DMS 273 treated with DMSO at 0.1 percent for 48 hours (cell line): ENCODE measurements at regions not wholly inside any gene's neighbourhood (a gene's known extent, or its start where the extent isn't known, plus 50 kb on each side); places are given as distances from the start of the nearest gene placed in this dataset.
"Not testable (repeated sequence)": the region's sequence is repeated elsewhere in the genome, so short reads cannot be mapped to it uniquely, and the experiment has no call there.

ENCODE experiments used
- DNase-seq: peaks from one replicate; lab custom pipeline; 2025; lab: John Stamatoyannopoulos, UW

DNA sequence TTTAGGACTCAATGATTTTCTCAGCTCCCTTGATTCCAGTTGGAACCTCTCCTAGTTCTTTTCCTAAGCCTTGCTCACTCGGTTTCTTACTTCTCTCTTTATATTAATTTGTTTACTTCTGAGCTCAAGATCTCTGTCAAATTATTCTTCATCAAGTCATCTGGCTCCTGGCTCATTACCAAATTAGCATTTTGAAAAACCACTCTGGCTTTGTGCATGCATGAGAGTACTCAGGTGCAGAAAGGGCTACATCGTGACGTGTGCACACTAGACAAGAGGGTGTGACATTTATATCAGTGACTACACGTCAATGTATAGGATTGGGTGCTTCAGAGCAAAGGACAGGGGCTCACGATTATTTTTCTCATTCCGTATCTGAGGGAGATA, 645.7 kb upstream of the DPP6 start:
- no peak for DNase-seq

DNA sequence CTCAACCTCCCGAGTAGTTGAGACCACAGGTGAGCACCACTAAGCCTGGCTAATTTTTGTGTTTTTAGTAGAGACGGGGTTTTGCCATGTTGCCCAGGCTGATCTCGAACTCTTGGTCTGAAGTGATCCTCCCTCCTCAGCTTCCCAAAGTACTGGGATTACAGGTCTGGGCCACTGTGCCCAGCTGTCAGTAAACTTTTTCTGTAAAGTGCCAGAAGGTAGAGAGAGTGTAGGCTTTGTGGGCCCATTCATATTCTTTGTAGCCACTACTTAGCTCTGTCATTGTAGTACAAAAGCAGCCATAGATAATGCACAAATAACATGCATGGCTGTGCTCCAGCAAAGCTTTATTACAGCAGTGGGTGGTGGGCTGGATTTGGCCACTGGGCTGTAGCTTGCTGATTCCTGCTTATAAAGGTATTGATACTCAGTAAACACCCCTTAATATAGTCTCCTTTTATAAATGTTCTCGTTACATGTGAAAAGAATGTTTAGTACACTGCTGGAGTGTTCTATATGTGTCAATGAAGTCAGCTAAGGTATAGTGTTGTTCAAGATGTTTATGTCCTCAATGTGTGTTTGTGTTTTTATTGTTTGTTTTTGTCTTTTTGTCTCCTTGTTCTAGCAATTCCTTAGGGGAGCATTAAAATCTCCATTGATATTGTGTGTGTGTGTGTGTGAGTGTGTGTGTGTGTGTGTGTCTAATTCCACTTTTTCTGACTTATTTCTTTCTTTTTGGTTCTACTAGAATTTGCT, 644.7 kb upstream of the DPP6 start:
- DNase-seq, result no peak

DNA sequence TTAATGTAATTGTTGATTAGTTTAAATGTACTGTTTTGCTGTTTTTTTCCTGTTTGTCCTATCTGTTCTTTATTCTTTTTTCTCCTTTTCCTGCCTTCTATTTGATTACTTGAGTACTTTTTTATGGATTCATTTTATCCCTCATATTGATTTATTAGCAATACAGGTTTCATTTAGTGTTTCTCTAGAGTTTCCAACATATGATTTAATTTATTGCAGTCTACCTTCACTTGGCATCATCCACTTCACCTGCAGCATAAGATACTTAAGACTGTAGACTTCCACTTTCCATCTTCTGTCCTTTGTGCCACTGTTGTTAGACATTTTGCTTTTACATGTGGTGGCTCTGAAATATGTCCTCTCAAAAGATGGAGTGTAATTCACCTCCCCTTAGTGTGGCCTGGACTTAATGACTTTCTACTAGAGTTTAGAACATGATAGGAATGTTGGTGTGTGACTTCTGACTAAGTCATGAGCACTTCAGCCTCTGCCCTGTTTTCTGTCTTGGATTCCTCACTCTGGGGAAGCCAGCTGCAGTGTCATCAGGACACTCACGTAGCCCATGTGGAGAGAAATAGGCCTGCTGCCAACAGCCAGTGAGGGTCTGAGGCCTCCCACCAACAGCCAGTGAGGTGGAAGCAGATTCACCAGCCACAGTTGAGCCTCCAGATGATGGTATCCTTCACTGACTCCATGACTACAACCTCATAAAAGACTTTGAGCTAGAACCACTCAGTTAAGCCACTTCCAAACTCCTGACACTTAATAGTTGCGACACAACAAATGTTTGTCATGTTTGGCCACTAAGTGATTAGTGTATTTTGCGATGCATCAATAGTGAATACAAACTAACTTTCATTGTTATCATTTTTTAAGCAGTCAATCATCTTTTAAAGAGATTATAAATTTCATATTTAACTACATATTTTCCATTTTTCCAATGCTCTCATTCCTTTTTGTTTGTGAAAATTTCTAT, 643.5 kb upstream of the DPP6 start:
- DNase-seq, result no peak

DNA sequence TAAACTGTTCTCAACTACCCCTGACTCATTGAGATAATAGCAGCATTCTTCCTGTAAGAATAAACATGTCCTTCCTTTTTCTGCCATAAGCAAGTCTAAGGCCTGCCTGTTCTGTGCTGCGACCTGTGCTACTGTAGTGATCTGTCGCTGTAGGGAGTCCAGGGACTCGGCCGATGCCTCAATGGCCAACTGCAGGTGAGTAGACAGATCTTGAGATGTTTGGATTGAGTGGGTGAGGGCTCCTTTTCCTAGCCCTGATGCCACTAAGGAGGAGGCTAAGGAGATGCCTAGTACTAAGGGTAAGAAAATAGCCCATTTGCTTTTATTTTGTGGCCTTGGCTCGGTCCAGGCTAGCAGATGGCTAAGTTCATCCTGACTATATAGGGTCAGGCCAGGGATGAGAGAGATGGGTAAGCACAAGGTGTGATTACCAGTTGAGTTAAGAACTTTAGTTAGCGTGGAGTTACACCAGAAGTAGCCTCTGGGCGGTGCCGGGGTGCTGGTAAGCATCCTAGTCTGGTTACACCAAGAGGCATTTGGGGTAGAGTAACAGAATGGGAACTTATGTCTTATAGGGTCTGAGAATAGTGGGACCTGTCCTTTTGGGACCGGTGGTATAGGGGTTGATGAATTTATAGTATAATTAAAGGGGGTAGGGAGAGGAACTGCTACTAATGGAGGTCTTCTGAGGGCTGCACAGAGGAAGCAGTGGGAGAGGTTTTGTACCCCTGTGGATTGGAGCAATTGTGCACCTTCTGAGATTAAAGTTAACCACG, 642.4 kb upstream of the DPP6 start:
- DNase-seq, result not testable (repeated sequence)

DNA sequence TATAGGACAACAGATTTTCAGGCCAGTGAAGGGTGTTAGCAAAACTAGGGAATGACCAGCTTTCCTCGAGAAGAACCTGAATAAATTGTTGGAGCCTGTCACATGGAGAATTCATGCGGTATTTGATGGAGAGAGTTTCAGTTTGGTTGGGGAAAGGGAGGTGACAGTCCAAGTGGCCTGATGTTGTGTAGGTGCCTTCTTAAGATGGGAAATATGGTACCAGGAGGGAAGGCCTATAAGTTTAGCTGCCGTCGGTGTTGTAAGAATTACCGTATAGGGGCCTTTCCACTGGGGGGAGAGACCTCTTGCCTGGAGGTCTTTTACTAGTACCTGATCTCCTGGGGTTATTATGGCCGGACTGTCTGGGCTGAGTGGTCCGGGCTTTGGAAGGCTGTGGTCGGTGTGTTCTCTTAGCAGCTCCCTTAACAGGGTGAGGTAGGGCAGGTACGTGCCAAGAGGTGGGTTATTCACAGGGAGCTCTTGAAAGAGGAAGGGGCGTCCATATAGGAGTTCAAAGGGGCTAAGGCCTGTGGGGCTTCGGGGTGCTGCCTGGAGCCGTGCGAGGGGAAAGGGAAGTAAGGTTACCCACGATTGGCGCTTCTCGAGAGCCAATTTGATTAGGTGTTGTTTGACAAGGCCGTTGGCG, 641.1 kb upstream of the DPP6 start:
- DNase-seq, result not testable (repeated sequence)

- DNase-seq, result not testable (repeated sequence)
Measured at GRCh38 chr7:153412114-153412823, 639.9 kb upstream of the DPP6 start.

- not testable (repeated sequence) for DNase-seq
Measured at GRCh38 chr7:153412824-153413198, 639.4 kb upstream of the DPP6 start.

DNA sequence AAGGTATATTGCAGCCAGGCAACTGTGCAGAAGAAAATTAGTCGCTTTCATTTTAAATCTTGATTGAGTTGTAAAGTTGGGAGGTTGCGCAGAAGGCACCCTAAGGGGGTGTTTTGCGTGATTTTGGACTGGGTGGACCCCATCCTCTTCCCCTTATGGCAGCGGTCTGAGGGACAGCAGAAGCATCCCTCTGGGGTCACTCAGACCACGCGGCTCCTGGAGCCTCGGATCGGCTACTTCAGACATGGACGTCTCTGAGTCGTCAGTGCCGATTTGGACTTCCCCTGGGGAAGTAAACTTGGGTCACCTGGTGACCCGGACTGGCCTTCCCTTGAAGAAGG, 639.0 kb upstream of the DPP6 start:
- DNase-seq, result no peak

DNA sequence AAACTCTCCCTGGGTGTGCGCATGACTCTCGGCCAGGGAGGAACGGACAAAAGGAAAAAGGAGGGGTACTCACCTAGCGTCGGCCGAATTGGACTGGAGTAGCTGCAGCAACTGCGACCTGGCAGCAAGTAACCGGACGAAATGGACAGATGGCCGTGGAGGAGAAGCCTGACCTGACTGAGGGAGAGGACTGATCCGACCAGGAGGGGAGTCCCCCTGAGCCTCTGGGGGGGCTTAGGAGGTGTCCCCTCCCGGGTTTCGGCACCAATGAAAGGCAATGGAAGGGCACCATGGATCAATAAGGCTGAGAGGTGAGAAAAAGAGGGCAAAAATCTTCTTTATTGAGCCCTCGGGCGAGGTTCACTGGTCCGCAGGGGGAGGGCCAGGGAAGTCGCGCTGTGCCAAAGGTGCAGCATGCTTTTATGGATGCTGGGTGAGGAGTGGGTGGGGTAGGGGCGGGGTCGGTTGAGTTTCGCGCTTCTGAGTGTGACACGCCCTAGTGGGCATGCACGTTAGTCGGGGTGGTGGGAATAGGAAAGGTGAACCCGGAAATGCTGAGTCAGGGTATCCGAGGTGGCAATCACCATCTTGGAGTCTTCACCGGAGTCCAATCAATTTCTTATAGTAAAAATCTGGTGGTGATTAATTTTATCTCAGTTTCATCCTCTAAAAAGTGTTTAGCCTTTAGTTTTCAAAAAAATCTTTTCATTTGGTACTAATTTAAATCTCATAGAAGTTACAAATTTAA, 638.5 kb upstream of the DPP6 start:
- no peak for DNase-seq

- no peak for DNase-seq
Measured at GRCh38 chr7:153414288-153414629, 637.9 kb upstream of the DPP6 start.

- no peak for DNase-seq
Measured at GRCh38 chr7:153415632-153416031, 636.6 kb upstream of the DPP6 start.

DNA sequence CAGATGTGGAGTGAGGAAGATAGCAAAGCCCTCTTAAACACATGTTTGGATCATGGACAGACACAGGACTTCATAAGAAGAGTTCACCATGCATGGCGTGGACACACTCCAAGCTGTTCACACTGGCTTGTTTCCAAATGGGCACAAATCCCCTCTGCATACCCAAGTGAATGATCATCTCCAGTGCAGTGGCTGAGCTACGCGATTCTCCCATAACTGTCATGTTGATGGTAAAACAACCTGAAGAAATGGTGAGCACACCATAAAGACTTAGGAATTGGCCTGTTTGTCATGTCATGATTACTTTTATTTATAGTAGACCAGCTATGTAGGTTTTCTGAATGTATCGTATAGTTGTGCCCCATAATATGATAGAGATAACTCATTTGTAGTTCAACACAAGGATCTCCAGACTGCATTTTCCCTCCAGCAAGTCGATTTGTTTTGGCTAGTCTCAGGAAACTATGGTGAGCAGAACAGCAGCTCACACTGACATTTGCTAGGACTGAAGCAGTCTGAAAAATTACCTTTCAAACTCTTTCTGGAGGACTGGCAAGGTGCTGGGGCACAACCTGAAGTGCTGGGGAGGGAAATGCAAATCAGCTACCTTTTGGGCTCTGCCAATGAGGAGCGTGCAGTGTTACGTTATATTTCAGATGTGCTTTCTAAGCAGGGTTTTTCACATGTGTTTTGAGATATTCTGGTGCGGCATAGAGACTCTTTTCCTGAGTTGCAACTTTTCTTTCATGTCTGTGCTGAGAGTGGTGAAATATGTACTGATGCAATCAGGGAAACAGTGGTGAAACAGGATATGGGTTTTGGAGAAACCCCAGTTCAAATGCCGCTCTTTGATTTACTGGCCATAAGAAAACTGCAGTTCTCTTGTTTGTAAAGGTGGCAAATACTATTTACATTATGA, 629.6 kb upstream of the DPP6 start:
- DNase-seq, result no peak

- no peak for DNase-seq
Measured at GRCh38 chr7:153423210-153423590, 629.0 kb upstream of the DPP6 start.

DNA sequence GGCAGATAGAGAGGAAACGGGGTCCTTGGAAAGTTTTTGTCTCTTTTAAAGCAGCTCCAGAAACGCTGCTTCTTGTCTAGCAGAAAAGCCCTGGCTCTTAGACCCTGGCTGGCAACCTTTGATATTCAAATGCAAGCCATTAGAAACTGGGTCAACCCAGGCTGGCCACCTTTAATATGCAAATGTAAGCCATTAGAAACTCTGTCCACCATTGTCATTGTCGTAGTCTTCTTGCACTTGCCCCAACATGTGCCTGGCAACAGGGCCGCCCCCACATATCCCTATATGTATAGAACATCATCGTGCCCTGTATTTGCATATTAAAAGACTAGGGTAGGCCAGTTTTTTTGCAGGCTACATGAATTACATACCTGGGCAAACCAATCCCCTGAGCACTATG, 621.3 kb upstream of the DPP6 start:
- no peak for DNase-seq

GRCh38 chr7:153432063-153432462, 620.1 kb upstream of the DPP6 start:
- DNase-seq, result no peak

DNA sequence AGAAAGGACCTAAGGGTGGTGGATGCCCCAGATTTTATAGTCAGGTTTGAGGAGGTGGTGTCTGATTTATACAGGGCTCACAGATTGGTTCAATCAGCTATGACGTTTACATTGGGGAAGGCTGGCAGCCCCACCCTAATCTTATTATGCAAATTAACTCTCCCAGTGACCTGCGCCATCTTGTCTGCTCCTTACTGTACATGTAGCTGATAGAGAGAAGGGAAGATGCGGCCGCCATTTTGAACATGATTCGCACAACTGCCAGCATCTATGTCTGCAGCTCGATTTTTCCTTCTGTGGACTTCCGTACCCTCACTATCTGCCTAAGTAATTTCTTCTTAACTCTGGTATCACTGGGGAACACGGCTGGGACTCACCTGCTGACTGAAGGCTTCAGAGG, 619.0 kb upstream of the DPP6 start:
- DNase-seq, result no peak

DNA sequence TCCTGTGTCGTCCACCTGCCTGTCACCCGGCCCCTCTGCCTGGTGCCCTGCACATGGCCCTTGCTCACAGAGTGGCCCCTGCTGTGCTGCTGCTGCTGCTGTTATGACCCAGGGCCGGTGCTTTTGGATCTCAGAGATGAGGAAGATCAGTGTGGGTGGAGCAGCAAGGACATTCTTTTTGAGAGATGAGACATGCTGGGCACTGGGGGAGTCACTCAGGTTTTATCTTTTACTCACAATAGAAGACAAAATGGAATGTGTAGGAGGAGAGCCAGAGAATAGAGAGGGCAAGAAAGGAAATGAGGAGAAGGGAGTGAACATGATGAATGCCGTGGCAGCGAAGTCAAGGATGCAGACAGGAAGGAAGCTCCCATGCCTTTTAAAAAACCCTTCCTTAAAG, 611.5 kb upstream of the DPP6 start:
- DNase-seq, result no peak

DNA sequence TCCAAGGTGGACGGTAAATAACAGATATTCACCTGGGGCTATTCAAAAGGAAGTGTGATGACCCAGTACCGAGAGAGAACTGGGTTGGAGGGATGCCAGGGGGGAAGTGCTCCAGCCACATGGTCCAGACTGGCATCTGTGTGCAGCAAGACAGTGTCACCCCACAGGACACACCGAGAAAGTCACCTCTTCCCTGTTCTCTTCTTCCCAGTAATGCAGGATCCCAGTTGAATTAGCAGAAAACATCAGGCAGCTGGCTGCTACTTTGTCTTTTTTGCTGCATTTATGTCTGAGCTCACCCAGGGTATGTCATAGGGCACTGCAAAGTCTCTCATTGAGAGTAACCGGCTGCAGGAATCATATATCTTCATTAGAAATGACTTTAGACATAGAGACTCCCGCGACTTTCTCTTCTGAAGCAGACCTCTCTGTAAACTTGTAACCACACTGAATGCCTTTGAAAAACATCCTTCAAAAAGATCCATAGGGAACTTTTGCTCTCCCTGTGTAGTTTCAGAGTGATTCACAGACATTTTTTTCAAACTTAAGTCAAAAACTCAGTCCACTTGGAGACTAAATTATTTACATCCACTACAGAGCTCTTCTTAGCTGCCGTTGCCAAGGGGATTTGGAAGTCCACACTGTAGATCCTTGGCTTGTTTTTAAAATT, 609.0 kb upstream of the DPP6 start:
- DNase-seq, result no peak

DNA sequence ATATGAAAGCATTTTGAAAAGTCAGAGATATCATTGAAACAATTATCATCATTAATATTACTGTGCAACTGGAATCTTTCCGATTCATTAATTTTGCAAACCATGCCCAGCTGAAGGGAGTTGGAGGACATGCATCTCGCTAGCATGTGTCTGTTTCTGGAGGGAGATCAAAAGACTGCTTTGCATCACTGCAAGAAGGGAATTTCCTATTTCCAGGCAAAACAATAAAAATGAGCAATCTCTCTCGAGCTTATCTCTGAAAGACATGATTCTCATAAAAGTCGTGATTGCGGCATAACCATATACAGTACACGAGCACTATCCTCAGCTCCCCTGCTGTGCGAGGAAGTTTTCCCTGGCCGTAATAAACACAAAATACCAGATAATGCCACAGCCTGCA, 607.6 kb upstream of the DPP6 start:
- no peak for DNase-seq
